Lower leg skin (tissue), 4 donors: ENCODE measurements at regions not wholly inside any gene's neighbourhood (a gene's known extent, or its start where the extent isn't known, plus 50 kb on each side); places are given as distances from the start of the nearest gene placed in this dataset.

Experiments
- DNase-seq, 2 donors: peaks; one replicate each; pipeline ENCODE4 v3.0.0-alpha.2; 2019; ENCODE audit warnings: low spot score in 2 of 2
- H3K4me3 ChIP-seq: fragments of 200-600 bp; sonication (generic); 2 replicates; pipeline ENCODE4 v1.5.1; 2017; ENCODE audit warnings: mild to moderate bottlenecking, low read depth; ENCODE audit not compliant: poor library complexity, severe bottlenecking
- POLR2A ChIP-seq, 2 donors: fragments of 450-650 bp; IDR thresholded peaks; one replicate each; pipeline ENCODE4 v1.6.1; 2016 to 2017; ENCODE audit warnings: antibody characterized with exemption in 2 of 2, mild to moderate bottlenecking in 1 of 2, moderate library complexity in 1 of 2
- WGBS, 2 donors: methylation state at CpG; one replicate each; pipeline ENCODE4 v1.1.5; 2018; 5-methylcytosine and 5-hydroxymethylcytosine counted together
- intact Hi-C: fragments of 100-400 bp; cut with DNase I; formaldehyde crosslinking; loops from one replicate; pipeline ENCODE4 v1.15.0; 2023; ENCODE audit warnings: low total_unique reads
- TF ChIP-seq, protein P1 (sequence below), 3 donors: fragments of 450-650 bp; IDR thresholded peaks; one replicate each; pipeline ENCODE4 v1.5.1; 2016; ENCODE audit warnings: antibody characterized with exemption in 3 of 3, mild to moderate bottlenecking in 3 of 3, moderate library complexity in 2 of 3

DNA sequence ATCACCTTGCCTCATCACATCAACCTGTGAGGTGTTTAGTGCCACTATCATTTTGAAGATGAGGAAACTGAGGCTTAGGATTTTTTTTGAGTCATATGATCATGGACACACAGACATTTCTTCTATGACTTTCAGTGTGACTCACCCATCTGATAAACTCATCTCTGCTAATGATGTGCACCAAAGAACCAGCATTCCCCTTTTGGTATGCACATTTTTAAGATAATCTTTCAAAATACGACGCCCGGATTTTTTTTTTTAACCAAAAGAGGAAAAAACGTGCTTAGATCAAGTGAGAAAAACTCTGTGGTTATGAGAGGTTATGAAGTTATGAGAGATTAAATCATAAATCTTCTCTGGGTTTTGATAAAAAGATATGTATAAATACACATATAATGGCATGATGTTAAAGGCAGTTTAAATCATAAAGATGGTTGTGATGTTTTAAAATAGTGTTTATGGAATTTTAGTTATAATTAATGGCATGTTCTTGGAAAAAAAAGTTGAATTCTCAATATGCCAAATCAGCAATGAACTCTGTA is 948.1 kb downstream of the TMTC2 start:
- no peak for DNase-seq
- no peak overlapping the region for H3K4me3 ChIP-seq
- 49 to 64% methylated on average over 4 of the region's 4 CpGs for WGBS, 2 donors
- TF ChIP-seq, protein P1, sequence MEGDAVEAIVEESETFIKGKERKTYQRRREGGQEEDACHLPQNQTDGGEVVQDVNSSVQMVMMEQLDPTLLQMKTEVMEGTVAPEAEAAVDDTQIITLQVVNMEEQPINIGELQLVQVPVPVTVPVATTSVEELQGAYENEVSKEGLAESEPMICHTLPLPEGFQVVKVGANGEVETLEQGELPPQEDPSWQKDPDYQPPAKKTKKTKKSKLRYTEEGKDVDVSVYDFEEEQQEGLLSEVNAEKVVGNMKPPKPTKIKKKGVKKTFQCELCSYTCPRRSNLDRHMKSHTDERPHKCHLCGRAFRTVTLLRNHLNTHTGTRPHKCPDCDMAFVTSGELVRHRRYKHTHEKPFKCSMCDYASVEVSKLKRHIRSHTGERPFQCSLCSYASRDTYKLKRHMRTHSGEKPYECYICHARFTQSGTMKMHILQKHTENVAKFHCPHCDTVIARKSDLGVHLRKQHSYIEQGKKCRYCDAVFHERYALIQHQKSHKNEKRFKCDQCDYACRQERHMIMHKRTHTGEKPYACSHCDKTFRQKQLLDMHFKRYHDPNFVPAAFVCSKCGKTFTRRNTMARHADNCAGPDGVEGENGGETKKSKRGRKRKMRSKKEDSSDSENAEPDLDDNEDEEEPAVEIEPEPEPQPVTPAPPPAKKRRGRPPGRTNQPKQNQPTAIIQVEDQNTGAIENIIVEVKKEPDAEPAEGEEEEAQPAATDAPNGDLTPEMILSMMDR (IDR thresholded peaks at IDR 0.05), result no peak
- TF ChIP-seq POLR2A (IDR thresholded peaks at IDR 0.05), result no peak
- intact Hi-C loops, result no loop called here

DNA sequence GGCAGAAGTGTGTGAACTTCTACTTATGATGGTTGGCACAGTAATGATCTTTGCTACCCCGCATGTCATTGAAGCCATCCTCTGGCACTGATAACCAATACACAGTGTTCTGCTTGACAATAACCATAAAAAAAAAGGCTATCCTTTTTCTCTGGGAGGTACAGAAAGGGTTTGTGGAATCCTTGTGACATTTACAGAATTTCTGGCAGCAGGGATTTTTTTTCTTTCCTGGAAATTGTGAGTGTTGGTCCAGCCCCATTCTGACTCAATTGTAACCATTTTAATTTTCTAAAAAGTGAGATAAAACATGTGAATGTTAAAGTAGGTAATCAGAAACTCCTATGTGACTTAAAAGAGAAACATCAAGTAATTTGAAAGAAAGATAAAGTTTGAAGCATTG is 943.8 kb downstream of the TMTC2 start:
- intact Hi-C loops, result no loop called here
- no peak for DNase-seq
- no peak overlapping the region for H3K4me3 ChIP-seq
- TF ChIP-seq POLR2A (IDR thresholded peaks at IDR 0.05), result no peak
- TF ChIP-seq, protein P1 (IDR thresholded peaks at IDR 0.05), result no peak
- 50 to 71% methylated on average over 1 of the region's 1 CpG for WGBS, 2 donors

DNA sequence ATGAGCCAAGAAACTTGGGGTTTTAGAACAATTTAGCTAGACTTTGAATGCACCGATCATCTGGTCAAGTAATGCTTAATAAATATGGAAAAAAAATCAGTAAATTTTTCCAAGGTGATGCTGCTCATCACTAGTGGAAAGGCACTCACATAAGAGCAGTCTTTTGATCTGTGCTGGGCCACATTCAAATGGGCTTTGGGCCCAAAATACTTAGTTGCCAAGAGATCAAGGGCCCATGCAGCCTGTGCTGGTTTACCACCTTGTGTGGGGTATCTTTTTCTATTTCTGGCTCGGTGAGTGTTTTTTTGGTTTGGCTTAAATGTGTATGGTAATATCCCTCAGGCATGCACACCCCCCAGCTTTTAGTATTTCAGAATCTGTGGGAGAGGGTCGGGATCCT is 943.2 kb downstream of the TMTC2 start:
- no peak for DNase-seq
- intact Hi-C loops, result no loop called here
- TF ChIP-seq, protein P1 (IDR thresholded peaks at IDR 0.05), result no peak
- TF ChIP-seq POLR2A (IDR thresholded peaks at IDR 0.05), result no peak
- no peak overlapping the region for H3K4me3 ChIP-seq
- WGBS, 2 donors, result 47 to 57% methylated on average over 3 of the region's 3 CpGs

DNA sequence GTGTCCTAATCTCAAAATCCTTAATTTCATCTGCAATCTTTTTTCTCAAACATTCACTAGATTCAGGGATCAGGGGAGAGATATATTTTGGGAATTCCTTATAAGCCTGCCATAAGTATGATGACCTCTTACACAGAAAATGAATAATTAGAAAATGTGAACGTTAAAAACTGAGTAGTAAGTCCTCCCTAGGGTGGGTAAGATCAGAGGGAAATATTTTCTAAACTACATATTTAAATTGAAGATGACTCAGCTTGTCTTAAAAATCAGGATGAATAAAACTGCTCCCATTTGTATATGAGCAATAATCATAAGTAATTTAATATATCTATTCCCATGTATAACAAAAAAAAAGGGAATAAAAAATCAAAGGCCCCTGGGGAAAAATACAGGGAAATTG is 935.5 kb downstream of the TMTC2 start:
- intact Hi-C loops, result no loop called here
- H3K4me3 ChIP-seq, result no peak overlapping the region
- TF ChIP-seq POLR2A (IDR thresholded peaks at IDR 0.05), result no peak
- TF ChIP-seq, protein P1 (IDR thresholded peaks at IDR 0.05), result no peak
- WGBS, 2 donors, result 29 to 33% methylated on average over 1 of the region's 1 CpG
- DNase-seq, result no peak

DNA sequence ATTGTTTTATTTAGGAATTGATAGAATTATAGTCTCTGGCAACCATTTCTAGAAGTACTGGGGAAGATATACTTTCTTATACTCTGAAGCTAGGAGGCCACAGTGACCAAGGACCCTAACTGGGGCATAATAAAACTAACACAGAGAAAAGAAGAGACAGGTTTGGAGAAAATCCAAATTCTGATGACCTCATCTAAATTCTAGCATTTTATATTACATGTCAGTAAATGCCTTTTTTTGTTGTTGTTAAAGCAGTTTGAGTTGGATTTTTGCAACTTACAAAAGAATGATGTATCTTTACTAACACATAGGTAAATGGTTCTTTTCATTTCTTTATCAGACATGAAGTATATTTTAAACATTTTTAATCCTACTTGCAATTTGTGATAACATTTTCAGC is 933.3 kb downstream of the TMTC2 start:
- no peak for DNase-seq
- intact Hi-C loops, result no loop called here
- H3K4me3 ChIP-seq, result no peak overlapping the region
- TF ChIP-seq POLR2A (IDR thresholded peaks at IDR 0.05), result no peak
- TF ChIP-seq, protein P1 (IDR thresholded peaks at IDR 0.05), result no peak

DNA sequence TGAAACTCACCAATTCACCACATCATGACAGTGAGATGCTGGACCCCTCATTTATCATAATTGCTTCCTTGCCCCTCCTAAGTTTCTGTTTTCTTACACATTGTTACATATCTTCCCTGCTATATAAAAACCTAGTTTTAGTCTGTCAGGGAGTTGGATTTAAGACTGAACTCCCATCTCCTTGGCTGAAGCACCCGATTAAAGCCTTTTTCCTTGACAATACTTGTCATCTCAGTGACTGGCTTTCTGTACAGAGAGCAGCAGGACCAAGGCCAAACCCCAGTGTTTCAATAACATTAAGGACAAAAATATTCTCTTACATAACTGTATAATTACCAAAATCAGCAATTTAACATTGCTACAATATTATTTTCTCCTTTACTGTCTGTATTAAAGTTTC is 928.4 kb downstream of the TMTC2 start:
- no peak overlapping the region for H3K4me3 ChIP-seq
- TF ChIP-seq POLR2A (IDR thresholded peaks at IDR 0.05), result no peak
- TF ChIP-seq, protein P1 (IDR thresholded peaks at IDR 0.05), result no peak
- intact Hi-C loops, result no loop called here
- no peak for DNase-seq
- 68 to 89% methylated on average over 1 of the region's 1 CpG for WGBS, 2 donors
